Activated B cell treated with CpG ODN at 0.5 μM for 24 hours (primary cell): ENCODE measurements at regions not wholly inside any gene's neighbourhood (a gene's known extent, or its start where the extent isn't known, plus 50 kb on each side); places are given as distances from the start of the nearest gene placed in this dataset.

ENCODE experiments used
- ATAC-seq: fragments of 200-7000 bp; cut with Tn5 transposase; one replicate; pipeline ENCODE4 v1.10.0; 2021; ENCODE audit warnings: low read depth, mild to moderate bottlenecking, moderate library complexity
- CTCF ChIA-PET: fragments of 350-600 bp; sonication (Branson Sonifier 250); formaldehyde crosslinking; loops from one replicate; lab custom pipeline; 2021; ENCODE audit warnings: antibody characterized with exemption; lab: Charles Lee
- POLR2A ChIA-PET: fragments of 350-600 bp; sonication (Branson Sonifier 250); formaldehyde crosslinking; loops from one replicate; lab custom pipeline; 2021; ENCODE audit warnings: antibody characterized with exemption; lab: Charles Lee
- DNase-seq: peaks from one replicate; pipeline ENCODE4 v3.0.0; 2022
- H3K27ac Mint-ChIP-seq: one replicate; pipeline ENCODE4 v1.8.0; 2020; ENCODE audit warnings: mixed read lengths
- H3K27me3 Mint-ChIP-seq: one replicate; pipeline ENCODE4 v1.8.0; 2021; ENCODE audit warnings: mixed read lengths
- H3K36me3 Mint-ChIP-seq: one replicate; pipeline ENCODE4 v1.8.0; 2021; ENCODE audit warnings: low read depth, mixed read lengths
- H3K4me1 Mint-ChIP-seq: one replicate; pipeline ENCODE4 v1.8.0; 2021; ENCODE audit warnings: mixed read lengths
- H3K4me3 Mint-ChIP-seq: one replicate; pipeline ENCODE4 v1.8.0; 2020; ENCODE audit warnings: mild to moderate bottlenecking, mixed read lengths
- H3K9me3 Mint-ChIP-seq: one replicate; pipeline ENCODE4 v1.8.0; 2020; ENCODE audit warnings: mixed read lengths
- intact Hi-C: fragments of 100-400 bp; cut with micrococcal nuclease; formaldehyde crosslinking; loops from one replicate; pipeline ENCODE4 v1.15.1; 2024
- TF ChIP-seq, protein P1 (sequence below): fragments of 200-600 bp; IDR thresholded peaks from one replicate; pipeline ENCODE4 v1.8.0; 2022; ENCODE audit warnings: antibody characterized with exemption, mild to moderate bottlenecking

DNA sequence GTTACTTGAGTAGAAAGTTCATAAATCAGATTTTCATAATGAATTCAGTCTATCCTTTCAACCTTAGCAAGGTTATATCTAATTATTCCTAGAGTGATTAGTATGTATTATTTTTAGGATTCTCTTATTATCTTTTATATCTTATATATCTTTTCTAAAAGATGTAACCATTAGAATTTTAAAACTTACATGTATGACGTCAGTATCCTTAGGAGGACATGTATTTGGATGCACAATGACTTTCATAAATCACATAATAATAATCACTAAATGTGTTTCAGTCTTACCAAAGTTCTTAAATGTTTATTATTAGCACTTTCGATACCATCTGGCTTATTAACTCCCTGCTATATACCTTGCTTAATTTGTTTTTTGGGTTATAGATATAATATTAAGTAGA, 1400.5 kb upstream of the IGFBP7 start:
- ChIA-PET POLR2A (no interaction called here), CTCF (no interaction called here)
- DNase-seq (no peak), ATAC-seq (no peak)
- Mint-ChIP-seq H3K4me3 (no peak overlapping the region), H3K27me3 (no peaks in the 10 kb centered on the region), H3K36me3 (no peaks in the 10 kb centered on the region), H3K9me3 (peaks cover 4% of the 10 kb centered on the region), H3K27ac (no peak overlapping the region), H3K4me1 (no peaks in the 10 kb centered on the region)
- TF ChIP-seq, protein P1, sequence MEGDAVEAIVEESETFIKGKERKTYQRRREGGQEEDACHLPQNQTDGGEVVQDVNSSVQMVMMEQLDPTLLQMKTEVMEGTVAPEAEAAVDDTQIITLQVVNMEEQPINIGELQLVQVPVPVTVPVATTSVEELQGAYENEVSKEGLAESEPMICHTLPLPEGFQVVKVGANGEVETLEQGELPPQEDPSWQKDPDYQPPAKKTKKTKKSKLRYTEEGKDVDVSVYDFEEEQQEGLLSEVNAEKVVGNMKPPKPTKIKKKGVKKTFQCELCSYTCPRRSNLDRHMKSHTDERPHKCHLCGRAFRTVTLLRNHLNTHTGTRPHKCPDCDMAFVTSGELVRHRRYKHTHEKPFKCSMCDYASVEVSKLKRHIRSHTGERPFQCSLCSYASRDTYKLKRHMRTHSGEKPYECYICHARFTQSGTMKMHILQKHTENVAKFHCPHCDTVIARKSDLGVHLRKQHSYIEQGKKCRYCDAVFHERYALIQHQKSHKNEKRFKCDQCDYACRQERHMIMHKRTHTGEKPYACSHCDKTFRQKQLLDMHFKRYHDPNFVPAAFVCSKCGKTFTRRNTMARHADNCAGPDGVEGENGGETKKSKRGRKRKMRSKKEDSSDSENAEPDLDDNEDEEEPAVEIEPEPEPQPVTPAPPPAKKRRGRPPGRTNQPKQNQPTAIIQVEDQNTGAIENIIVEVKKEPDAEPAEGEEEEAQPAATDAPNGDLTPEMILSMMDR, result no peak
- intact Hi-C loops, result no loop called here

DNA sequence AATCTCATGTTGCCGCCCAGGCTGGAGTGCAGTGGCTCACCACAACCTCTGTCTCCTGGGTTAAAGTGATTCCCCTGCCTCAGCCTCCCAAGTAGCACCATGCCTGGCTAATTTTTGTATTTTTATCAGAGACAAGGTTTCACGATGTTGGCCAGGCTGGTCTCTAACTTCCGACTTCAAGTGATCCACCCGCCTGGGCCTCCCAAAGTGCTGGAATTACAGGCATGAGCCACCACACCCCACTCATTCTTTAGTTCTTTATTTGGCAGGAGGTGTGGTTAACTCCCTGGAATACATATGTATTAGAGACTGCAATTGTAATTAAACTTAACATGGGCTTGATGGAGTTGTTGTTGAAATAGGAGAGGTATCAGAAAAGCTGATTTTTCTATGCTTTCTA, 1396.9 kb upstream of the IGFBP7 start:
- intact Hi-C loops, result no loop called here
- Mint-ChIP-seq H3K9me3 (no peaks in the 10 kb centered on the region), H3K4me3 (no peak overlapping the region), H3K4me1 (no peaks in the 10 kb centered on the region), H3K27me3 (no peaks in the 10 kb centered on the region), H3K36me3 (no peaks in the 10 kb centered on the region), H3K27ac (no peak overlapping the region)
- TF ChIP-seq, protein P1, result no peak
- CTCF ChIA-PET, result no interaction called here
- DNase-seq, result no peak
- no peak for ATAC-seq
- POLR2A ChIA-PET, result no interaction called here

DNA sequence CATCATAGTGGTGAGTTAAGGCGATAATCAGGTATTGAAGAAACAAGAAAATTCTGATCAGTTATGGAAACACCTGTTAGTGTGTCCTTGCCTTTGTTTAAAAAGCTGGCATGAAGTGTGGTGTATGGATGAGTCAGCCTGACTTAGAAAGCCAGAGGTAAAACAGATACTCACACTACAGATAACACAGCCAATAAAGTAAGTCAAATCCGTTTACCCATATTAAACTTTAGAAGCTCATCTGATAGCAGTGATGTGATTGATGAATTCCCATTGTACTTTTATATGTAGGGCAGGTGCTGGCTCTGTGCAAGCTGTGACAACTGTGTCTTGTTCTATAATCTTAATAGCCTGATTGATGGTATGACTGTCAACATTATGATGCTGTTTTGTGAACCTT, 1392.7 kb upstream of the IGFBP7 start:
- no peaks in the 10 kb centered on the region for H3K4me1 Mint-ChIP-seq
- TF ChIP-seq, protein P1, result no peak
- CTCF ChIA-PET, result no interaction called here
- intact Hi-C loops, result no loop called here
- no peaks in the 10 kb centered on the region for H3K36me3 Mint-ChIP-seq
- no peak overlapping the region for H3K4me3 Mint-ChIP-seq
- POLR2A ChIA-PET, result no interaction called here
- ATAC-seq (no peak), DNase-seq (no peak)
- no peaks in the 10 kb centered on the region for H3K9me3 Mint-ChIP-seq
- H3K27me3 Mint-ChIP-seq, result no peaks in the 10 kb centered on the region
- no peak overlapping the region for H3K27ac Mint-ChIP-seq

DNA sequence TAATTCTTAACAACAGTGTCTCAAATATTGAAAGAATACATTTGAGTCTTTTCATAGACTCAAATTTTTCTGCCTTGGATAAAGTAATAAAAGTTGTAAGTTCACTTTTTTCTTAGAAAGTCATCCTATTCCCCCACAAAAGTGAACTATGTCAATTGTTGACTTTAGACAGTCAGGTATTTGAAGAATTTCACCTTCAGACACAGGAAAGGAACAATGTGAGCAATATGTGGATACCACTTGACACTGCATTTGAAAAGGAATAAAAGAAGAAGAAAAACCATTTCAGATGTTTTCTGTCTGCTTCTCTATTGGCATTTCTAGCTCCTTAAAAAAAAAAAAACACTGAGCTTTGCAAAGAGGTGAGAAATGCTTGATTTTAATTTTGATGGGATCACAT, 1389.0 kb upstream of the IGFBP7 start:
- Mint-ChIP-seq H3K4me1 (no peaks in the 10 kb centered on the region), H3K36me3 (no peaks in the 10 kb centered on the region), H3K4me3 (no peak overlapping the region), H3K27ac (no peak overlapping the region), H3K9me3 (no peaks in the 10 kb centered on the region), H3K27me3 (no peaks in the 10 kb centered on the region)
- ATAC-seq (no peak), DNase-seq (no peak)
- intact Hi-C loops, result no loop called here
- ChIA-PET CTCF (no interaction called here), POLR2A (no interaction called here)
- TF ChIP-seq, protein P1, result no peak

DNA sequence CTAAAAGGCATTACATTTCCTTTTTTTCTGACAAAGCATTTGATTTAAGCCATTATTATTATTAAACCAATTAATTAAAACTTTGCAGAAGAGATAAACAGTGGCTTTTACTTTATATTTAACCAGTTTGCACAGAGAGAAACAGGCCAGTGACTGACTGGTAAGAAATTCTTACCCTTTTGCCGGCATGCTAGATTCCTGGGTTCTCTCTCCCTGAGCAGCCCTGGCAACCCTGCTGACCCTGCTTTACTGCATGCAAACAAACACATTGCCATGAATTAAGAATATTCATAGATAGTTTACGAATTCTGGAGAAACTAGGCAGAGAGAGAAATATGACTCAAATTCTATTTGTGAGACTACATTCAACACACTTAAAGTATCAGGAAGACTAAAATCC, 1381.4 kb upstream of the IGFBP7 start:
- DNase-seq (no peak), ATAC-seq (no peak)
- Mint-ChIP-seq H3K27me3 (no peaks in the 10 kb centered on the region), H3K9me3 (peaks cover 6% of the 10 kb centered on the region), H3K4me3 (no peak overlapping the region), H3K27ac (no peak overlapping the region), H3K36me3 (no peaks in the 10 kb centered on the region), H3K4me1 (no peaks in the 10 kb centered on the region)
- intact Hi-C loops, result no loop called here
- POLR2A ChIA-PET, result no interaction called here
- TF ChIP-seq, protein P1, result no peak
- CTCF ChIA-PET, result no interaction called here
